Breast epithelium (tissue), 4 donors: ENCODE measurements at regions not wholly inside any gene's neighbourhood (a gene's known extent, or its start where the extent isn't known, plus 50 kb on each side); places are given as distances from the start of the nearest gene placed in this dataset.

Source experiments
- DNase-seq, 2 donors: peaks; one replicate each; pipeline ENCODE4 v3.0.0-alpha.2; 2019; ENCODE audit warnings: low spot score in 2 of 2
- H3K27ac ChIP-seq, 2 donors: fragments of 200-600 bp; sonication (generic) in 1 of 2; one replicate each; pipeline ENCODE4 v1.5.1; 2016 to 2019; ENCODE audit warnings: mild to moderate bottlenecking in 1 of 2
- H3K27me3 ChIP-seq, 2 donors: fragments of 200-600 bp; sonication (generic) in 1 of 2; one replicate each; pipeline versions ENCODE4 v1.5.1 to v1.6.0; 2017 to 2019; ENCODE audit warnings: control low read depth in 1 of 2, mild to moderate bottlenecking in 1 of 2
- H3K36me3 ChIP-seq: fragments of 200-600 bp; one replicate; pipeline ENCODE4 v1.5.1; 2019
- H3K4me1 ChIP-seq, 2 donors: fragments of 200-600 bp; sonication (generic); one replicate each; pipeline ENCODE4 v1.5.1; 2016 to 2019; ENCODE audit warnings: control low read depth in 1 of 2
- H3K4me3 ChIP-seq, 3 donors: fragments of 200-600 bp; sonication (generic); 1 replicate in 2 of 3; 2 replicates in 1 of 3; pipeline ENCODE4 v1.5.1; 2016 to 2019; ENCODE audit warnings: mild to moderate bottlenecking in 3 of 3, moderate library complexity in 2 of 3
- H3K9me3 ChIP-seq, 2 donors: fragments of 200-600 bp; sonication (generic) in 1 of 2; one replicate each; pipeline ENCODE4 v1.5.1; 2016 to 2019; ENCODE audit warnings: control low read depth in 1 of 2
- CTCF ChIP-seq, 3 donors: fragments of 450-650 bp; IDR thresholded peaks; one replicate each; pipeline ENCODE4 v1.5.1; 2016 to 2017; ENCODE audit warnings: antibody characterized with exemption in 3 of 3, mild to moderate bottlenecking in 3 of 3, moderate library complexity in 3 of 3
- POLR2A ChIP-seq: fragments of 450-650 bp; IDR thresholded peaks from one replicate; pipeline ENCODE4 v1.6.1; 2016; ENCODE audit warnings: antibody characterized with exemption, mild to moderate bottlenecking, moderate library complexity
- POLR2AphosphoS5 ChIP-seq, 3 donors: sonication (generic); formaldehyde crosslinking; IDR thresholded peaks; one replicate each; pipeline ENCODE4 v1.6.1; 2017; ENCODE audit warnings: antibody characterized with exemption in 3 of 3
- intact Hi-C: fragments of 100-400 bp; cut with DNase I; formaldehyde crosslinking; loops from one replicate; pipeline ENCODE4 v1.15.1; 2023; ENCODE audit warnings: low total_unique reads

DNA sequence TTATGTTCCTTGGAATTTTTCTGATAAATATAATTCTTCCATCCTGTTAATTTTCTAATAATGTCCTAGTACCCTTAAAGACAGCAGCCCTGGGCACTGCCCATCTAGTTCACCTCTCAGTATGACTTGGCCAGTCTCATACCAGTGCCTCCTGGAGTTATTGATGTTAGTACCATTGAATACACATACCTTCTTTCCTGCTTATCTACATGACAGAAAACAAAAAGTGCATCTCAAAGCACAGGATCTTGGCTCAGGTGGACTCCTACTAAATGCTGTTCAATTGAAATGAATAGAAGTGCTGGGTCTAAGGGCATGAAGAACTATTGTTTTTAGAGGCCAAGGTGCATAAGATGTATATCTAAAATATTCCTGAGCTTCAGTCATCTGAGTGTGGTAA is 669.7 kb downstream of the NR2F1-AS1 start:
- TF ChIP-seq POLR2A (no peak), CTCF (IDR thresholded peaks at IDR 0.05) (no peak), POLR2AphosphoS5 (IDR thresholded peaks at IDR 0.05) (no peak)
- Histone ChIP-seq H3K9me3 (no peaks in the 10 kb centered on the region), H3K36me3 (no peaks in the 10 kb centered on the region), H3K27ac (no peak overlapping the region), H3K4me1 (no peaks in the 10 kb centered on the region), H3K27me3 (no peaks in the 10 kb centered on the region), H3K4me3 (no peak overlapping the region)
- intact Hi-C loops: no loop called here
- DNase-seq: no peak

DNA sequence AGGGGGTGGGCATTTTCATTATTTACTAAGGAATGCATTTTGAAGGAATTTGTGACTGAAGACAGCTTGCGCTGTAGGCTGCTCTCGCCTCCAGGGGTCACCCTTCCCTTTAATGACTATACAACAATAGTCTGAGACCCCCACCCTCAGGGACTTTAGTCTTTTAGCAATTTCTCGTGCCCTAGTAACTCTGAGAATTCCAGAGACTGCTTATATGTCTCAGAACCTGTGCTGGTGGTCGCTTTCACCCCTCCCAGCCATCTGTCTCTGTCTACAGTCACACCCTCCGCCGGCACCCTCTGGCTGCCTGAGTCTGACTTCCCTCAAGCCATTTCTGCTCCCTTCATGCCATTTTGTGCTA is 671.4 kb downstream of the NR2F1-AS1 start:
- TF ChIP-seq POLR2AphosphoS5 (IDR thresholded peaks at IDR 0.05): no peak
- no peak for TF ChIP-seq CTCF (IDR thresholded peaks at IDR 0.05)
- TF ChIP-seq POLR2A: no peak
- H3K36me3 ChIP-seq: no peaks in the 10 kb centered on the region
- H3K9me3 ChIP-seq: no peaks in the 10 kb centered on the region
- no peaks in the 10 kb centered on the region for H3K4me1 ChIP-seq
- no peak for DNase-seq
- H3K27ac ChIP-seq: no peak overlapping the region
- H3K4me3 ChIP-seq: no peak overlapping the region
- intact Hi-C loops: no loop called here
- H3K27me3 ChIP-seq: no peaks in the 10 kb centered on the region

DNA sequence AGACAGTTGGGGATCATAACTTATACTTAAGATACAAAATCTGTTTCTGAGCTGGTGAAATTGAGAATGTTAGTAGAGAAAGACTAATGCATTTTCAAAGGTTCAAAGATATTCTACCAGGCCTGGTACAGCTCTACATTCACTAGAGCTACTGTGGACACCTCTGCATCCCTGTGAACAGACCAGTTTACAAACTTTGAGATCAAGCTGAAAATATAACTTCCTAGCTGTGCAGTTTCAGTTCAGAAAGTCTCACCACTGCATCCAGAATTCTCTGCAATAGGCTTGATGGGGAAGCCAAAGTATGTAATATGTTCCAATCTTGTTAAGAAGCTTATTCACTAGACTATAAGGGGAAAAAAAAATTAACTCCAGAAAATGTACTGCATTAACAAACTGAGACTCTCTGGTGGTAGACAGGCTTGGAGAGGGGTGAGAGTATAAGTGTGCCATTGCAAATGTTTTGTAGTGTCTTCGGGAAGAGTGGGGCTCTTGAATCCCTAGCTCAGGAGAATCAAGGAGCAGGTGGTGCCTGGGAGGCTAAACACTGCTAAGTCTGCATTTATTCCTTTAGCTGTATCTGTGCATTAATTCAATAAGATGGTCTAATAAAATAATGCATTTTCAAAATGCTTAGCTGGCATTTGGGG is 671.9 kb downstream of the NR2F1-AS1 start:
- no peak for DNase-seq
- no peaks in the 10 kb centered on the region for H3K4me1 ChIP-seq
- TF ChIP-seq CTCF (IDR thresholded peaks at IDR 0.05) (no peak), POLR2AphosphoS5 (IDR thresholded peaks at IDR 0.05) (no peak)
- no peaks in the 10 kb centered on the region for H3K36me3 ChIP-seq
- no peak overlapping the region for H3K4me3 ChIP-seq
- peak overlapping the region in 1 of 2 donors; percentile 20 for H3K27ac ChIP-seq
- intact Hi-C loops: no loop called here
- no peaks in the 10 kb centered on the region for H3K9me3 ChIP-seq
- no peaks in the 10 kb centered on the region for H3K27me3 ChIP-seq

DNA sequence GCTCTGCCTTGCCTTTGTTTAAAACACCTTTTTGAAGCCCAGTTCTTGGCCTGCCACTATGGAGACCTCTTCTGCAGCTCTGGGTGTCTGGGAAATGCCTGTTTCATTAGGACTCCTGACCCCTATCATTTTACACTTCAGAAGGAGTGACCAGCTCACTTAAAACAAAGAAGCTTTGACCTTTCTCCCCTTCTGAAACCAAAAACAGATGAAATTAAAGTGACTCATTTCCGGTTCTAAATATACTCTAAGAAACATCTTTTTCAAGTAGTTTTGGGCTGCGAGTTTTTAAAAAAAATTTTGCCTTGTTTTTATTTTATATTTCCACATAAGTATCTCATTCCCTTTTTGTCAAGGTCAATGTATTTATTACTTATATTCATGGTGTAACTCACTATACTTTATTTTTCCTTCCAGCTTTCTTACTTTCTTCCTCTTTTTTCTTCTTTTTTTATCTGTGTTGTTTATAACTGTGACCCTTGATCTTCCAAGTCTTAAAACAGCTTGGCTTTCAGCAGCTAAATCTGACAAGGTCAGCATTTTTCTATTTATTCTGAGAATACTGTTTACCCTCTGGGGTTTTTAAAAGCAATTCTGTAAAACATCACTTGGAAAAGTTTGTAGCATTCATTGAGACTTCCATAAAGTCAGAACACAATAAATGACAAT is 672.9 kb downstream of the NR2F1-AS1 start:
- no peak for TF ChIP-seq CTCF (IDR thresholded peaks at IDR 0.05)
- no peak for TF ChIP-seq POLR2AphosphoS5 (IDR thresholded peaks at IDR 0.05)
- no peak for TF ChIP-seq POLR2A
- no peaks in the 10 kb centered on the region for H3K9me3 ChIP-seq
- H3K4me1 ChIP-seq: no peaks in the 10 kb centered on the region
- H3K36me3 ChIP-seq: no peaks in the 10 kb centered on the region
- no peaks in the 10 kb centered on the region for H3K27me3 ChIP-seq
- intact Hi-C loops: no loop called here
- H3K27ac ChIP-seq: peak overlapping the region; percentile 48 to 50
- no peak overlapping the region for H3K4me3 ChIP-seq
- no peak for DNase-seq

DNA sequence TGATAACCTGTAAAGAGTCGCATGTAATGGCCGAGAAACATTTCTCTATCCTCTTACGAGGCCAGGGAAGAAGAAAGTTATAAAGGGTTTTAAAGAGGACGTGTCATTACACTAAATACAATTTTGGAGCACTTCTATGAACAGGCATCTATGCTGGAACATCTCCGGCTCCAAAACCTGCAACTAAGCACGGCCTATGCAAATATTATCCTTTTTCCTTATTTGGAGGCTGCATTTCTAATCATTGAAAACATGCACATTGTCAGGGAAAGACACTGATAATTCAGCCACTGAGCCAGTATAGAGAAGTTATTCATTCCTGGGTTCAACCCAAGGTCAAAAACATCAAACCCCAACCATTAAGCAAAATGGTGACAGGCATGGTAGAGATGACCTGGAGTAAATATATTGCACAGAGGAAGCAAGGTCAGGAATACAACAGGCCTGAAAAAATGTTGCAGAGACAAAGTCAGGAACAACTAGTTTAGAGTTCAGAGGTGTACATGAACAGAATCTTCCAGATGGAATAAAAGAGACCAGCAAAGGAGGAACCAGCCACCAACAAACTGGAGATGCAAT is 674.1 kb downstream of the NR2F1-AS1 start:
- Histone ChIP-seq H3K27ac (peak overlapping the region; percentile 48 to 50), H3K9me3 (no peaks in the 10 kb centered on the region), H3K27me3 (no peaks in the 10 kb centered on the region), H3K36me3 (no peaks in the 10 kb centered on the region), H3K4me1 (no peaks in the 10 kb centered on the region), H3K4me3 (no peak overlapping the region)
- intact Hi-C loops: no loop called here
- DNase-seq: no peak
- TF ChIP-seq POLR2A (no peak), POLR2AphosphoS5 (IDR thresholded peaks at IDR 0.05) (no peak), CTCF (IDR thresholded peaks at IDR 0.05) (no peak)
